ENCODE measurements at regions not wholly inside any gene's neighbourhood (a gene's known extent, or its start where the extent isn't known, plus 50 kb on each side); places are given as distances from the start of the nearest gene placed in this dataset.

- no peaks in the 10 kb centered on the region for H4K20me1 ChIP-seq (ENCODE audit: insufficient read depth, low read length, poor library complexity, severe bottlenecking)
- H3K9me3 ChIP-seq (ENCODE audit: insufficient read depth, low read depth, low read length) = no peaks in the 10 kb centered on the region
- no peaks in the 10 kb centered on the region for H3F3A ChIP-seq (ENCODE audit: low read depth)
- TF ChIP-seq CTCF (conservative IDR thresholded peaks at IDR 0.05; ENCODE audit: low read length) (no peak), EZH2phosphoT487 (IDR thresholded peaks at IDR 0.05; ENCODE audit: borderline replicate concordance) (no peak)
- H3K9ac ChIP-seq (ENCODE audit: low read depth, low read length, poor library complexity, severe bottlenecking) = no peak overlapping the region
- H3K4me2 ChIP-seq (ENCODE audit: low read depth, low read length, poor library complexity, severe bottlenecking) = no peak overlapping the region
- peaks cover 16% of the 10 kb centered on the region for H3K27me3 ChIP-seq (ENCODE audit: insufficient read depth, low read length, poor library complexity, severe bottlenecking)
- no peaks in the 10 kb centered on the region for H3K36me3 ChIP-seq (ENCODE audit: insufficient read depth, low read length)
- no peak overlapping the region for H2AFZ ChIP-seq (ENCODE audit: low read length)
- H3K4me3 ChIP-seq (ENCODE audit: low read length, poor library complexity, severe bottlenecking) = no peak overlapping the region
- H3K79me2 ChIP-seq (ENCODE audit: insufficient read depth, low read length) = no peaks in the 10 kb centered on the region
- no peaks in the 10 kb centered on the region for H3K9me2 ChIP-seq (replicated peaks; ENCODE audit: low read depth, low read length)
- H3K4me1 ChIP-seq (ENCODE audit: insufficient read depth, low read length, poor library complexity, severe bottlenecking) = peaks cover 5% of the 10 kb centered on the region
Measured at GRCh38 chr9:96128880-96129279, 173.1 kb downstream of the HSD17B3 start.

GRCh38 chr9:96126321-96126881, 175.6 kb downstream of the HSD17B3 start:
- Histone ChIP-seq H3K9ac (ENCODE audit: low read depth, low read length, poor library complexity, severe bottlenecking) (no peak overlapping the region), H3K79me2 (ENCODE audit: insufficient read depth, low read length) (no peaks in the 10 kb centered on the region), H3K4me2 (ENCODE audit: low read depth, low read length, poor library complexity, severe bottlenecking) (no peak overlapping the region), H2AFZ (ENCODE audit: low read length) (no peak overlapping the region), H3K4me1 (ENCODE audit: insufficient read depth, low read length, poor library complexity, severe bottlenecking) (peaks cover 10% of the 10 kb centered on the region), H3K9me3 (ENCODE audit: insufficient read depth, low read depth, low read length) (no peaks in the 10 kb centered on the region), H3F3A (ENCODE audit: low read depth) (no peaks in the 10 kb centered on the region), H3K36me3 (ENCODE audit: insufficient read depth, low read length) (no peaks in the 10 kb centered on the region), H4K20me1 (ENCODE audit: insufficient read depth, low read length, poor library complexity, severe bottlenecking) (no peaks in the 10 kb centered on the region), H3K27me3 (ENCODE audit: insufficient read depth, low read length, poor library complexity, severe bottlenecking) (peaks cover 8% of the 10 kb centered on the region), H3K4me3 (ENCODE audit: low read length, poor library complexity, severe bottlenecking) (no peak overlapping the region), H3K9me2 (replicated peaks; ENCODE audit: low read depth, low read length) (no peaks in the 10 kb centered on the region)
- TF ChIP-seq EZH2phosphoT487 (IDR thresholded peaks at IDR 0.05; ENCODE audit: borderline replicate concordance) (no peak), CTCF (conservative IDR thresholded peaks at IDR 0.05; ENCODE audit: low read length) (no peak)

GRCh38 chr9:96125624-96126023, 176.4 kb downstream of the HSD17B3 start:
- Histone ChIP-seq H3K4me3 (ENCODE audit: low read length, poor library complexity, severe bottlenecking) (no peak overlapping the region), H3K9me2 (replicated peaks; ENCODE audit: low read depth, low read length) (no peaks in the 10 kb centered on the region), H4K20me1 (ENCODE audit: insufficient read depth, low read length, poor library complexity, severe bottlenecking) (no peaks in the 10 kb centered on the region), H3K4me2 (ENCODE audit: low read depth, low read length, poor library complexity, severe bottlenecking) (no peak overlapping the region), H3K36me3 (ENCODE audit: insufficient read depth, low read length) (no peaks in the 10 kb centered on the region), H2AFZ (ENCODE audit: low read length) (no peak overlapping the region), H3K9me3 (ENCODE audit: insufficient read depth, low read depth, low read length) (no peaks in the 10 kb centered on the region), H3K79me2 (ENCODE audit: insufficient read depth, low read length) (no peaks in the 10 kb centered on the region), H3F3A (ENCODE audit: low read depth) (no peaks in the 10 kb centered on the region), H3K9ac (ENCODE audit: low read depth, low read length, poor library complexity, severe bottlenecking) (no peak overlapping the region), H3K27me3 (ENCODE audit: insufficient read depth, low read length, poor library complexity, severe bottlenecking) (peaks cover under 1% of the 10 kb centered on the region), H3K4me1 (ENCODE audit: insufficient read depth, low read length, poor library complexity, severe bottlenecking) (peaks cover 17% of the 10 kb centered on the region)
- no peak for TF ChIP-seq EZH2phosphoT487 (IDR thresholded peaks at IDR 0.05; ENCODE audit: borderline replicate concordance)
- TF ChIP-seq CTCF (conservative IDR thresholded peaks at IDR 0.05; ENCODE audit: low read length) = no peak

All from Loucy (cell line).